ENCODE measurements at regions not wholly inside any gene's neighbourhood (a gene's known extent, or its start where the extent isn't known, plus 50 kb on each side); places are given as distances from the start of the nearest gene placed in this dataset.
A peak's percentile ranks its signal among the peaks of the same experiment; 100 is the strongest.

DNA sequence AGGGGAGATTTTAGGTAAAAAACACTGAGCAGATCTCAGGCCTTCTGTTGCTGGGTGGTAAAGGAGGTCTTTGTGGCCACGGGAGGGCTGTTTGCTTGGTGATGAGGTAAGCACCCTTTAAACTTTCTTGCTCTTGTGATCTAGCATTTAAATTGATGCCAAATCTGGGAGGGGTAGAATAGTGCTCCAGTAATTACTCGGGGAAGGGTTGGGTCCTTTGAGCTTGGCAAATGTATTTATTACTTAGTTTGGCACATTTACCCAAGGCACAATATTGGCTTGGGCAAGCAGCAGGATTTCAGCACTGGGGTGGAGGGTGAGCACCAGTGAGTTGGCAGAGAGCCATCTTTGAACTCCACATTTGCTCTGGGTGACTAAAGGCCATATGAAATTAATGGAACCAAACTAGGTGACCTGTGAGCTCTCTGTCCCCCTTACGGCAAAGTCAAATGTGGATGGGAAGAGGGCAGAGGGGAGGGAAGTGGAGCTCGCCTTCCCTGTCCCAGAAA, 185.9 kb upstream of the ONECUT1 start:
- ATAC-seq, result no peak
- no peak for DNase-seq
- intact Hi-C loops (cut with DNase I), result no loop called here
- H3K4me1 ChIP-seq, result no peaks in the 10 kb centered on the region
- H3K9me3 ChIP-seq, result no peaks in the 10 kb centered on the region
- H3K4me3 ChIP-seq, result no peak overlapping the region
- no peaks in the 10 kb centered on the region for H3K36me3 ChIP-seq
- H3K27ac ChIP-seq, result no peak overlapping the region
- no peaks in the 10 kb centered on the region for H3K27me3 ChIP-seq (ENCODE audit: low read depth)
- TF ChIP-seq CTCF (IDR thresholded peaks at IDR 0.05), result no peak

GRCh38 chr15:52963865-52964264, 173.7 kb upstream of the ONECUT1 start:
- intact Hi-C loops (cut with DNase I), result no loop called here
- Histone ChIP-seq H3K27me3 (ENCODE audit: low read depth) (no peaks in the 10 kb centered on the region), H3K27ac (no peak overlapping the region), H3K4me1 (no peaks in the 10 kb centered on the region), H3K9me3 (no peaks in the 10 kb centered on the region), H3K4me3 (no peak overlapping the region), H3K36me3 (no peaks in the 10 kb centered on the region)
- no peak for TF ChIP-seq CTCF (IDR thresholded peaks at IDR 0.05)
- ATAC-seq (no peak), DNase-seq (no peak)

DNA sequence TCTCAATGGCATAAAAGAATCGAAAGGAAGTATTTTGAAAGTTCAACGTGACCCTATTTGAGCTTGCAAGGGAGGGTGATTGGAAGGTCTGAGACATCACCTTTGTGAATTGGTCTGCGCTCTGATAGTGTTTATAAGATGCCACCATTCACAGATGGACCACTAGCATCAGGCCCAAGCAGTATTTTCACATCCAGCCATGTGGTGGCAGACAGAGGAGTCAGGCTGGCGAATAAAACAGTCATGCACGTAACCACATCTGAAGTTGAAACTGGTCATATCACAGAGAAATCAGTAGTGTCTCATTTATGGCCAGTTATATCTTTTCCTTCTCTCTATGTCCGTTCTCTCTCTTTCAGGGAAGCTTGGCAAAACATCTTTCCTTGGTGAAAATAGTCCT, 170.1 kb upstream of the ONECUT1 start:
- no peaks in the 10 kb centered on the region for H3K4me1 ChIP-seq
- H3K36me3 ChIP-seq, result no peaks in the 10 kb centered on the region
- no peak for DNase-seq
- ATAC-seq, result no peak
- H3K27ac ChIP-seq, result no peak overlapping the region
- no peaks in the 10 kb centered on the region for H3K9me3 ChIP-seq
- intact Hi-C loops (cut with DNase I), result no loop called here
- H3K27me3 ChIP-seq (ENCODE audit: low read depth), result no peaks in the 10 kb centered on the region
- no peak for TF ChIP-seq CTCF (IDR thresholded peaks at IDR 0.05)
- no peak overlapping the region for H3K4me3 ChIP-seq

DNA sequence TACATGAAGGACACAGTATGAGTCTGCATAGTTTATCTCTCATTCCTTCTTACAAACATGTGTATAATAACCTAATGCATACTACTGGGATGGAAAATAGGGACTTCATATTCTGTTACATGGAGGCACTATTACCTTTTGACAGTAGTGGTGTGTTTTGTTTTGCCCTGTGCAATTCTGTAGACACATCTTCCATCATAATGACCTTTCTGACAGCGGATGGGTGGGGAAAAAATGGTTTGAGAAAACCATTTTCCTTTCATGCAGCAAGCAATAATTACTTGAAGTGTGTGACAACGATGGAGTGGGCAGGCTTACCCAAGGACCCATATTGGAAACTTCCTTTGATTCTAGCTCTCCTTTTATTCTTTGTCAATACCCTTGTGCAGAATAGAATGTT, 153.6 kb upstream of the ONECUT1 start:
- no peak for TF ChIP-seq CTCF (IDR thresholded peaks at IDR 0.05)
- H3K9me3 ChIP-seq, result no peaks in the 10 kb centered on the region
- no peak overlapping the region for H3K4me3 ChIP-seq
- H3K27me3 ChIP-seq (ENCODE audit: low read depth), result peaks cover 8% of the 10 kb centered on the region
- no peaks in the 10 kb centered on the region for H3K4me1 ChIP-seq
- intact Hi-C loops (cut with DNase I), result no loop called here
- no peak for ATAC-seq
- H3K36me3 ChIP-seq, result no peaks in the 10 kb centered on the region
- DNase-seq, result no peak
- H3K27ac ChIP-seq, result no peak overlapping the region

- no peak overlapping the region for H3K27ac ChIP-seq
- H3K4me3 ChIP-seq, result no peak overlapping the region
- no peaks in the 10 kb centered on the region for H3K4me1 ChIP-seq
- no peaks in the 10 kb centered on the region for H3K36me3 ChIP-seq
- H3K9me3 ChIP-seq, result no peaks in the 10 kb centered on the region
- H3K27me3 ChIP-seq (ENCODE audit: low read depth), result peaks cover 9% of the 10 kb centered on the region
- no peak for DNase-seq
- ATAC-seq, result peak; percentile 33 to 65
- intact Hi-C loops (cut with DNase I), result no loop called here
- no peak for TF ChIP-seq CTCF (IDR thresholded peaks at IDR 0.05)
These were observed 146.4 kb upstream of the ONECUT1 start for GRCh38 chr15:52936489-52936888.

GRCh38 chr15:52925130-52925529, 135.0 kb upstream of the ONECUT1 start:
- H3K27ac ChIP-seq, result no peak overlapping the region
- no peak for TF ChIP-seq CTCF (IDR thresholded peaks at IDR 0.05)
- H3K36me3 ChIP-seq, result no peaks in the 10 kb centered on the region
- no peak overlapping the region for H3K4me3 ChIP-seq
- no peaks in the 10 kb centered on the region for H3K27me3 ChIP-seq (ENCODE audit: low read depth)
- DNase-seq (no peak), ATAC-seq (no peak)
- no peaks in the 10 kb centered on the region for H3K4me1 ChIP-seq
- intact Hi-C loops (cut with DNase I), result no loop called here
- H3K9me3 ChIP-seq, result peaks cover 9% of the 10 kb centered on the region

Data from lower lobe of right lung (tissue), 2 donors.